ENCODE measurements at regions not wholly inside any gene's neighbourhood (a gene's known extent, or its start where the extent isn't known, plus 50 kb on each side); places are given as distances from the start of the nearest gene placed in this dataset.

DNA sequence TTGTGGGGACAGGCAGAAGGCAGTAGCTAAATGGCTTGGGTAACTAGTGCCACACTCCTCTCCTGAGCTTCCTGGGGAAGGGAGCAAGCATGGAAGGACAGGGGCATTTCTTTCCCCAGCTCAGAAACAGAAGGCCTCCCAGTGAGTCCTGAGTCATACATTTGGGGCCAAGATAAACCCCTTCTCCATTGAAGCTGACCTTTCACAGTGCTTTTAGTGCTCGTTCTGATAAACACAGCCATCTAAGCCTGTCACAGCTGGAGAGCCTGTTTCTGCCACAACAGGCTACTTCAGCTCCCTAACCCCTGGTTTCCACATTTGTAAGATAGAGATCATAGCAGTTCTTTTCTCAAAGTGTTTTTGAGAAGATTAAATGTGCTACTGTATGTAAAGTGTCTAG, 374.0 kb downstream of the LMX1A start (continued):
- no peak for TF ChIP-seq USF2 (IDR thresholded peaks at IDR 0.05; ENCODE audit: borderline replicate concordance, low read depth, low read length)

DNA sequence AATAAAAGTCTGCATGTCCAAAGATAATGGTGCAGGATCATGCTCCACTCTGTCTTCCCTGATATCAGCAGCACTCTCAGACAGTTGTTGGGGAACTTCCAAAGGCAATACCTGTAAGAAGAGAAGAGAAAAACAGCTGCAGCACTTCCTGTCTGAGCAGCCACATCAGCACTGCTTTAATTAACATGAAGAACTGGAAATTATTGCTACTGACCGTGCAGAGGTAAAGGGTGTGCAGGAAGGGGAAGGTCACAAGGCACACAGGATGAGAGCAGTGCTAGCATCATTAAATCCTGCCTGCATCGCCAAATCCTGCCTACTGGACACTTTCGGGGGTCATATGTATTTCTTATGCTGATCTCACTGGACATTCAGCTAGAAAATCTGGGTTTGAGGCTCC, 379.0 kb downstream of the LMX1A start:
- no peaks in the 10 kb centered on the region for H3K9me3 ChIP-seq
- no peaks in the 10 kb centered on the region for H3K27me3 ChIP-seq (ENCODE audit: insufficient read depth)
- H3K4me3 ChIP-seq (ENCODE audit: low read depth in 2 of 2, low read length in 1 of 2), result no peak overlapping the region
- H3K9ac ChIP-seq, result no peak overlapping the region
- no peaks in the 10 kb centered on the region for H3K79me2 ChIP-seq (ENCODE audit: insufficient read depth)
- H3K36me3 ChIP-seq (replicated peaks in 1 of 2; ENCODE audit: control insufficient read depth in 1 of 2, insufficient read depth in 2 of 2, low read length in 1 of 2), result no peaks in the 10 kb centered on the region
- WGBS (ENCODE audit: low lambda C conversion rate), result 3% methylated on average over 3 of the region's 3 CpGs
- H3K4me1 ChIP-seq (ENCODE audit: control insufficient read depth in 1 of 2, insufficient read depth in 2 of 2, low read depth in 1 of 2, low read length in 1 of 2), result no peaks in the 10 kb centered on the region
- DNase-seq, result no peak
- no peaks in the 10 kb centered on the region for H3F3A ChIP-seq (replicated peaks; ENCODE audit: insufficient read depth)
- no peaks in the 10 kb centered on the region for H3K9me2 ChIP-seq
- POLR2A ChIA-PET, result no interaction called here
- no peak overlapping the region for H2AFZ ChIP-seq (ENCODE audit: low read depth)
- no peaks in the 10 kb centered on the region for H4K20me1 ChIP-seq (ENCODE audit: insufficient read depth)
- H3K4me2 ChIP-seq, result no peak overlapping the region
- no peak overlapping the region for H3K27ac ChIP-seq (ENCODE audit: low read depth in 2 of 2, low read length in 1 of 2)
- TF ChIP-seq SIN3A (IDR thresholded peaks at IDR 0.05; ENCODE audit: borderline replicate concordance, low read depth, low read length) (no peak), NRF1 (IDR thresholded peaks at IDR 0.05; ENCODE audit: low read depth, low read length) (no peak), TAF1 (IDR thresholded peaks at IDR 0.05; ENCODE audit: borderline replicate concordance, low read depth, low read length) (no peak), ELF1 (IDR thresholded peaks at IDR 0.05) (no peak), GABPA (IDR thresholded peaks at IDR 0.05; ENCODE audit: low read depth) (no peak), EP300 (IDR thresholded peaks at IDR 0.05; ENCODE audit: borderline replicate concordance in 1 of 2, low read depth in 1 of 2, low read length in 1 of 2) (no peak), ZBTB33 (IDR thresholded peaks at IDR 0.05; ENCODE audit: borderline replicate concordance, low read depth) (no peak), RFX5 (IDR thresholded peaks at IDR 0.05; ENCODE audit: low read length) (no peak), MXI1 (IDR thresholded peaks at IDR 0.05; ENCODE audit: low read depth, low read length) (no peak), FOXM1 (IDR thresholded peaks at IDR 0.05; ENCODE audit: low read depth) (no peak), TEAD4 (IDR thresholded peaks at IDR 0.05; ENCODE audit: borderline replicate concordance, insufficient read depth) (no peak), MEF2A (IDR thresholded peaks at IDR 0.05; ENCODE audit: borderline replicate concordance, low read depth) (no peak)
- CTCF ChIA-PET, result interaction anchor here (1.0 to 1.1 kb wide), 2 partner anchors 11 to 97 kb away, joined by 3 read pairs; no protein-coding TSS in a partner anchor

GRCh38 chr1:164971921-164972415, 384.5 kb downstream of the LMX1A start:
- ChIA-PET POLR2A (no interaction called here), CTCF (no interaction called here)
- H2AFZ ChIP-seq (ENCODE audit: low read depth), result no peak overlapping the region
- no peaks in the 10 kb centered on the region for H3K9me2 ChIP-seq
- WGBS (ENCODE audit: low lambda C conversion rate), result 23% methylated on average over 6 of the region's 6 CpGs
- H3K4me1 ChIP-seq (ENCODE audit: control insufficient read depth in 1 of 2, insufficient read depth in 2 of 2, low read depth in 1 of 2, low read length in 1 of 2), result no peaks in the 10 kb centered on the region
- no peak overlapping the region for H3K4me2 ChIP-seq
- DNase-seq, result no peak
- H3K4me3 ChIP-seq (ENCODE audit: low read depth in 2 of 2, low read length in 1 of 2), result no peak overlapping the region
- no peaks in the 10 kb centered on the region for H3F3A ChIP-seq (replicated peaks; ENCODE audit: insufficient read depth)
- H4K20me1 ChIP-seq (ENCODE audit: insufficient read depth), result no peaks in the 10 kb centered on the region
- H3K27me3 ChIP-seq (ENCODE audit: insufficient read depth), result no peaks in the 10 kb centered on the region
- H3K79me2 ChIP-seq (ENCODE audit: insufficient read depth), result no peaks in the 10 kb centered on the region
- no peaks in the 10 kb centered on the region for H3K36me3 ChIP-seq (replicated peaks in 1 of 2; ENCODE audit: control insufficient read depth in 1 of 2, insufficient read depth in 2 of 2, low read length in 1 of 2)
- no peak overlapping the region for H3K27ac ChIP-seq (ENCODE audit: low read depth in 2 of 2, low read length in 1 of 2)
- no peak for TF ChIP-seq GATA2 (CRISPR knock-in tag; IDR thresholded peaks at IDR 0.05)
- no peak for TF ChIP-seq TCF12 (IDR thresholded peaks at IDR 0.05)
- TF ChIP-seq, protein P1, sequence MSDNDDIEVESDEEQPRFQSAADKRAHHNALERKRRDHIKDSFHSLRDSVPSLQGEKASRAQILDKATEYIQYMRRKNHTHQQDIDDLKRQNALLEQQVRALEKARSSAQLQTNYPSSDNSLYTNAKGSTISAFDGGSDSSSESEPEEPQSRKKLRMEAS (IDR thresholded peaks at IDR 0.05; ENCODE audit: low read depth), result no peak
- TF ChIP-seq GABPA (IDR thresholded peaks at IDR 0.05; ENCODE audit: low read depth), result no peak
- no peak for TF ChIP-seq FOSL2 (IDR thresholded peaks at IDR 0.05; ENCODE audit: borderline replicate concordance, low read depth)
- TF ChIP-seq FOXM1 (IDR thresholded peaks at IDR 0.05; ENCODE audit: low read depth), result no peak
- no peak for TF ChIP-seq RFX5 (IDR thresholded peaks at IDR 0.05; ENCODE audit: low read length)
- no peak for TF ChIP-seq POLR2AphosphoS5 (IDR thresholded peaks at IDR 0.05; ENCODE audit: low read depth, low read length)
- TF ChIP-seq SIN3A (IDR thresholded peaks at IDR 0.05; ENCODE audit: borderline replicate concordance, low read depth, low read length), result no peak
- H3K9ac ChIP-seq, result no peak overlapping the region
- no peaks in the 10 kb centered on the region for H3K9me3 ChIP-seq
